ENCODE measurements at regions not wholly inside any gene's neighbourhood (a gene's known extent, or its start where the extent isn't known, plus 50 kb on each side); places are given as distances from the start of the nearest gene placed in this dataset.
"Not testable (repeated sequence)": the region's sequence is repeated elsewhere in the genome, so short reads cannot be mapped to it uniquely, and the experiment has no call there.

- DNase-seq (ENCODE audit: low read depth) = no peak
- H3K4me3 ChIP-seq (ENCODE audit: low read length) = no peak overlapping the region
- TF ChIP-seq, protein P1, sequence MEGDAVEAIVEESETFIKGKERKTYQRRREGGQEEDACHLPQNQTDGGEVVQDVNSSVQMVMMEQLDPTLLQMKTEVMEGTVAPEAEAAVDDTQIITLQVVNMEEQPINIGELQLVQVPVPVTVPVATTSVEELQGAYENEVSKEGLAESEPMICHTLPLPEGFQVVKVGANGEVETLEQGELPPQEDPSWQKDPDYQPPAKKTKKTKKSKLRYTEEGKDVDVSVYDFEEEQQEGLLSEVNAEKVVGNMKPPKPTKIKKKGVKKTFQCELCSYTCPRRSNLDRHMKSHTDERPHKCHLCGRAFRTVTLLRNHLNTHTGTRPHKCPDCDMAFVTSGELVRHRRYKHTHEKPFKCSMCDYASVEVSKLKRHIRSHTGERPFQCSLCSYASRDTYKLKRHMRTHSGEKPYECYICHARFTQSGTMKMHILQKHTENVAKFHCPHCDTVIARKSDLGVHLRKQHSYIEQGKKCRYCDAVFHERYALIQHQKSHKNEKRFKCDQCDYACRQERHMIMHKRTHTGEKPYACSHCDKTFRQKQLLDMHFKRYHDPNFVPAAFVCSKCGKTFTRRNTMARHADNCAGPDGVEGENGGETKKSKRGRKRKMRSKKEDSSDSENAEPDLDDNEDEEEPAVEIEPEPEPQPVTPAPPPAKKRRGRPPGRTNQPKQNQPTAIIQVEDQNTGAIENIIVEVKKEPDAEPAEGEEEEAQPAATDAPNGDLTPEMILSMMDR (conservative IDR thresholded peaks at IDR 0.05; ENCODE audit: low read length) = no peak
These were observed 123.4 kb upstream of the PDE1A start for GRCh38 chr2:182550234-182550633.

GRCh38 chr2:182552232-182552631, 125.4 kb upstream of the PDE1A start:
- not testable (repeated sequence) for H3K4me3 ChIP-seq (ENCODE audit: low read length); DNase-seq (ENCODE audit: low read depth)

GRCh38 chr2:182552785-182553184, 125.9 kb upstream of the PDE1A start:
- H3K4me3 ChIP-seq (ENCODE audit: low read length); DNase-seq (ENCODE audit: low read depth): not testable (repeated sequence)

DNA sequence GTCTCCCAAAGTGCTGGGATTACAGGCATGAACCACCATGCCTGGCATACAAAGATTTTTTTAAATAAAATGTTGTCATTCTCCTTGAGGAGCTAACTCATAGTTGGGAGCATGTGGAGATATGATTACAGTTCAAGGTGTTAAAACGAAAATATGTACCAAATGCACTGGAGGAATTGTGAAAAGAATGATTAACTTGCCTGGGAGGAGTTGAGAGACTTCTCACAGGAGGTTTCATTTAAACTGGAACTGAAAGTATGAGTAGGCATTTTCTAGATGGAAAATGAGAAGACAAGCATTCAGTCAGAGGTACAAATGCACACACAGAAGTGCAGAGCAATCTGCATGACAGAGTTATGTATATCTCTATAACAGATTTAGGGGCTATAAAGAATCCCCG, 126.6 kb upstream of the PDE1A start:
- no peak for DNase-seq (ENCODE audit: low read depth)
- TF ChIP-seq, protein P1 (conservative IDR thresholded peaks at IDR 0.05; ENCODE audit: low read length) = no peak
- H3K4me3 ChIP-seq (ENCODE audit: low read length) = no peak overlapping the region

DNA sequence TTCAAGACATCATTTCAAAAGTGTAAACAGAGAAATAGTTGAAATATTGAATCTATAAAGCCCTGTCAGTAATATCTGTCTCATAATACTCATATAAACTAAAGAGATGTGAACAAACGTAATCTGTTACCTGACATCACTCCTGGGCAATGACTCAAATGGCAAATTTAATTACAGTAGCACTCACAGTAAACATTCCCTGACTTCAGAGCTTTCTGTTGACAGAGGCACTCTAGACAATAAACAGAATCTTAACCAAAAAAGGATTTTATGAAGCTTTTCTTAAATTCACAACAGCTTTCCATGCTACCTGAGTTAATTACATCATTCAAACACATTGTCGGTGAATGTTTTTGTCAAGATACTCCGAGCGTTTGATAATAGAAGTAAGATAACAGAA, 128.1 kb upstream of the PDE1A start:
- no peak for DNase-seq (ENCODE audit: low read depth)
- TF ChIP-seq, protein P1 (conservative IDR thresholded peaks at IDR 0.05; ENCODE audit: low read length) = no peak
- no peak overlapping the region for H3K4me3 ChIP-seq (ENCODE audit: low read length)

DNA sequence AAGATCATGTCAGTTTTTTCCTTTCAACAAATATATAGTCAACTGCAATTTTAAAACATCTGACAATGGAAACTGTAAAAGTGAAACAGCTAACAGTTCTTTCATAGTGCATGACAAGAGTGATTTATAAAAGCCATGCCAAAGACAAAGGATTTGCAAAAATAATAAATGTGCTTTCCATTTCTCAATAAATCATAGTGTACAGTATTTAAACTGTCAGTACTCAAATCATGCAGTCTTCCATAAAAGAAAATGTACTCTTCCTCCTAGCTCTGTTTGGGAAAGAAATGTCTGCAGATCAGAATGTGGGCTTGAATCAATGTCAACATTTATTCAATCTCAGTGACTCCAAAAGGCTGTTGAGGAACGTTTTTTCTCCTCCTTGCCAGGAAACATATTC, 131.7 kb upstream of the PDE1A start:
- no peak overlapping the region for H3K4me3 ChIP-seq (ENCODE audit: low read length)
- no peak for DNase-seq (ENCODE audit: low read depth)
- TF ChIP-seq, protein P1 (conservative IDR thresholded peaks at IDR 0.05; ENCODE audit: low read length) = no peak

- TF ChIP-seq, protein P1 (conservative IDR thresholded peaks at IDR 0.05; ENCODE audit: low read length) = no peak
- no peak for DNase-seq (ENCODE audit: low read depth)
- no peak overlapping the region for H3K4me3 ChIP-seq (ENCODE audit: low read length)
These were observed 132.8 kb upstream of the PDE1A start for GRCh38 chr2:182559623-182560022.

DNA sequence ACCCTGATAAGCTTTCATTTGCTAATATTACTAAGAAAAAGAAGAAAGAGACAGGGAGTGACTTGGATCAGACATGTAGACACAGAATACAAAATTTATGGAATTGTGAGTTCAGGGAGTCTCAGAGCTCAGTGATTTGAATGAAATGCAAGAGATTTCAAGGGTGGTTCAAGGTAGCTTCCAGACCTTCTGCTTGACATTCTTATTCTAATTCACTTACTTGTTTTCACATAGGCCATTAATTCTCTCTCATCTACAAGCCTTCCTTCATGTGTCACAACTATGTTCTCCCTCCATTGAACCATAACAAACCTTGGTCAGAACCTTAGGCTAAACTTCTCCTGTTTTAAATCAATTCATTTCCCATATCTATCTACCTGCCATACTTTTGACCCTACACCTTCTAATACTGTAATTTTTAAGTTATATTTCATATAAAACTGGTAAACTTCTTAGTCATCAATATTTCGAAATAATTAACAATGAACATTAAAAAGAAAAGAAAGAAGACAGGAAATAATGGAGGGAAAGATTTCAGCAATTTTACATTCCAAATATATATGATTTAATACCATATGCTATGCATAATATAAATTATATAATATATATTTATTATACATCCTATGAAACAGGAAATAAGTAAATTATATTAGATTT, 139.2 kb upstream of the PDE1A start:
- TF ChIP-seq, protein P1 (conservative IDR thresholded peaks at IDR 0.05; ENCODE audit: low read length) = no peak
- no peak for DNase-seq (ENCODE audit: low read depth)

More for the DNA sequence above, 139.2 kb upstream of the PDE1A start:
- no peak overlapping the region for H3K4me3 ChIP-seq (ENCODE audit: low read length)

Measured in AG10803 (cell line).